Mesenchymal stem cell (in vitro differentiated cells and primary cell): ENCODE measurements at regions not wholly inside any gene's neighbourhood (a gene's known extent, or its start where the extent isn't known, plus 50 kb on each side); places are given as distances from the start of the nearest gene placed in this dataset.

Source experiments
- DNase-seq: peaks from one replicate; pipeline ENCODE4 v3.0.0-alpha.2; 2013
- H2AFZ ChIP-seq: one replicate; pipeline ENCODE4 v1.6.1; 2013; ENCODE audit warnings: low read depth, mild to moderate bottlenecking, control low read depth, inconsistent platforms, low read length, moderate library complexity
- H2AK5ac ChIP-seq: 2 replicates; pipeline ENCODE4 v1.6.1; 2013; ENCODE audit warnings: low read length, moderate library complexity, mild to moderate bottlenecking, inconsistent platforms; ENCODE audit not compliant: severe bottlenecking
- H2BK120ac ChIP-seq: one replicate; pipeline ENCODE4 v1.6.1; 2013; ENCODE audit warnings: low read depth, mild to moderate bottlenecking, inconsistent platforms, low read length, moderate library complexity
- H2BK12ac ChIP-seq, 2 experiments: one replicate each; pipeline ENCODE4 v1.6.1; 2013; ENCODE audit warnings: inconsistent platforms in 2 of 2, low read length in 2 of 2, mild to moderate bottlenecking in 2 of 2, moderate library complexity in 2 of 2, control low read depth in 1 of 2
- H2BK15ac ChIP-seq: one replicate; pipeline ENCODE4 v1.6.1; 2013; ENCODE audit warnings: mild to moderate bottlenecking, low read depth, inconsistent platforms; ENCODE audit not compliant: poor library complexity, severe bottlenecking
- H2BK5ac ChIP-seq: 2 replicates; pipeline ENCODE4 v1.6.1; 2013; ENCODE audit warnings: low read depth, mild to moderate bottlenecking, low read length, control low read depth, inconsistent platforms; ENCODE audit not compliant: poor library complexity, severe bottlenecking
- H3K14ac ChIP-seq, 2 experiments: one replicate each; pipeline ENCODE4 v1.6.1; 2013; ENCODE audit warnings: inconsistent platforms in 2 of 2, low read length in 2 of 2, control low read depth in 1 of 2, mild to moderate bottlenecking in 1 of 2, moderate library complexity in 1 of 2
- H3K18ac ChIP-seq, 2 experiments: one replicate each; pipeline ENCODE4 v1.6.1; 2013; ENCODE audit warnings: inconsistent platforms in 2 of 2, low read length in 2 of 2, control low read depth in 1 of 2, low read depth in 1 of 2, mild to moderate bottlenecking in 1 of 2
- H3K23ac ChIP-seq, 2 experiments: one replicate each; pipeline ENCODE4 v1.6.1; 2013; ENCODE audit warnings: inconsistent platforms in 2 of 2, low read length in 2 of 2, mild to moderate bottlenecking in 2 of 2, moderate library complexity in 2 of 2, control low read depth in 1 of 2
- H3K27ac ChIP-seq: 2 replicates; pipeline ENCODE4 v1.5.1; 2013; ENCODE audit warnings: mild to moderate bottlenecking, moderate library complexity, low read length, control low read depth, inconsistent platforms; ENCODE audit not compliant: poor library complexity, severe bottlenecking
- H3K27me3 ChIP-seq, 2 experiments: 2 replicates each; pipeline versions ENCODE4 v1.6.1 to v1.7.0; 2013; ENCODE audit warnings: low read length in 2 of 2, mild to moderate bottlenecking in 2 of 2, moderate library complexity in 2 of 2, control low read depth in 1 of 2, inconsistent platforms in 1 of 2; ENCODE audit not compliant: control insufficient read depth in 1 of 2, insufficient read depth in 1 of 2
- H3K36me3 ChIP-seq, 2 experiments: 2 replicates each; pipeline versions ENCODE4 v1.6.1 to v1.7.0; 2013; ENCODE audit warnings: low read length in 2 of 2, control low read depth in 1 of 2, inconsistent platforms in 1 of 2, low read depth in 1 of 2, mild to moderate bottlenecking in 1 of 2; ENCODE audit not compliant: insufficient read depth in 2 of 2, control insufficient read depth in 1 of 2
- H3K4ac ChIP-seq, 2 experiments: one replicate each; pipeline ENCODE4 v1.6.1; 2013; ENCODE audit warnings: inconsistent platforms in 2 of 2, low read length in 2 of 2, mild to moderate bottlenecking in 2 of 2, moderate library complexity in 2 of 2, control low read depth in 1 of 2, low read depth in 1 of 2
- H3K4me1 ChIP-seq: 2 replicates; pipeline ENCODE4 v1.6.1; 2013; ENCODE audit warnings: low read depth, low read length, control low read depth; ENCODE audit not compliant: control insufficient read depth, insufficient read depth
- H3K4me2 ChIP-seq: 2 replicates; pipeline ENCODE4 v1.6.1; 2013; ENCODE audit warnings: low read length, mild to moderate bottlenecking, inconsistent platforms; ENCODE audit not compliant: poor library complexity, severe bottlenecking
- H3K4me3 ChIP-seq, 2 experiments: 2 replicates each; pipeline versions ENCODE4 v1.5.1 to v1.7.0; 2013; ENCODE audit warnings: low read length in 2 of 2, mild to moderate bottlenecking in 2 of 2, control low read depth in 1 of 2, low read depth in 1 of 2; ENCODE audit not compliant: insufficient read depth in 1 of 2
- H3K79me1 ChIP-seq: replicated peaks from 2 replicates; pipeline ENCODE4 v1.6.1; 2013; ENCODE audit warnings: mild to moderate bottlenecking, control low read depth, low read length, inconsistent platforms; ENCODE audit not compliant: poor library complexity, severe bottlenecking
- H3K9ac ChIP-seq: 2 replicates; pipeline ENCODE4 v1.7.0; 2013; ENCODE audit warnings: mild to moderate bottlenecking, low read length, moderate library complexity
- H3K9me3 ChIP-seq: 2 replicates; pipeline ENCODE4 v1.7.0; 2013; ENCODE audit warnings: mild to moderate bottlenecking, low read length; ENCODE audit not compliant: control insufficient read depth
- H4K8ac ChIP-seq: one replicate; pipeline ENCODE4 v1.6.1; 2013; ENCODE audit warnings: inconsistent platforms, mild to moderate bottlenecking, low read length, moderate library complexity
- H4K91ac ChIP-seq: one replicate; pipeline ENCODE4 v1.6.1; 2013; ENCODE audit warnings: mild to moderate bottlenecking, low read length, inconsistent platforms
- WGBS: methylation state at CpG from one replicate; pipeline ENCODE4 v1.1.7; 2013; ENCODE audit warnings: mixed read lengths; 5-methylcytosine and 5-hydroxymethylcytosine counted together

- H3K27me3 ChIP-seq = peaks cover 29 to 58% of the 10 kb centered on the region in 2 experiments
- H3K23ac ChIP-seq = no peak overlapping the region
- DNase-seq = no peak
- H3K9ac ChIP-seq = no peak overlapping the region
- no peak overlapping the region for H2BK15ac ChIP-seq
- no peak overlapping the region for H2BK120ac ChIP-seq
- H3K14ac ChIP-seq = no peak overlapping the region
- no peak overlapping the region for H4K91ac ChIP-seq
- no peak overlapping the region for H2AFZ ChIP-seq
- no peak overlapping the region for H3K27ac ChIP-seq
- H3K79me1 ChIP-seq = no peaks in the 10 kb centered on the region
- no peak overlapping the region for H3K18ac ChIP-seq
- no peaks in the 10 kb centered on the region for H3K36me3 ChIP-seq
- H3K4me3 ChIP-seq = no peak overlapping the region
- no peak overlapping the region for H2AK5ac ChIP-seq
- H3K9me3 ChIP-seq = no peaks in the 10 kb centered on the region
- H3K4me1 ChIP-seq = no peaks in the 10 kb centered on the region
- no peak overlapping the region for H2BK5ac ChIP-seq
- no peak overlapping the region for H2BK12ac ChIP-seq
- H3K4me2 ChIP-seq = no peak overlapping the region
- 86% methylated on average over 4 of the region's 6 CpGs for WGBS
- no peak overlapping the region for H3K4ac ChIP-seq
- H4K8ac ChIP-seq = no peak overlapping the region
These were observed 78.7 kb upstream of the TINAGL1 start for GRCh38 chr1:31497601-31498000.

GRCh38 chr1:31498376-31499040 lies 77.8 kb upstream of the TINAGL1 start:
- H2BK12ac ChIP-seq = no peak overlapping the region

GRCh38 chr1:31501505-31501904 lies 74.8 kb upstream of the TINAGL1 start:
- H4K91ac ChIP-seq = no peak overlapping the region
- H3K4me3 ChIP-seq = no peak overlapping the region
- no peak overlapping the region for H3K4me2 ChIP-seq
- no peak overlapping the region for H3K14ac ChIP-seq
- no peaks in the 10 kb centered on the region for H3K9me3 ChIP-seq
- H3K9ac ChIP-seq = no peak overlapping the region
- H3K79me1 ChIP-seq = no peaks in the 10 kb centered on the region
- H2BK15ac ChIP-seq = no peak overlapping the region
- H2BK120ac ChIP-seq = no peak overlapping the region
- no peak overlapping the region for H3K27ac ChIP-seq
- WGBS = 75% methylated on average over 5 of the region's 5 CpGs
- no peaks in the 10 kb centered on the region for H3K36me3 ChIP-seq
- no peak overlapping the region for H2AK5ac ChIP-seq
- H4K8ac ChIP-seq = no peak overlapping the region
- peaks cover 4% of the 10 kb centered on the region for H3K4me1 ChIP-seq
- H3K27me3 ChIP-seq = peaks cover 49 to 83% of the 10 kb centered on the region in 2 experiments
- no peak overlapping the region for H2BK5ac ChIP-seq
- no peak overlapping the region for H3K23ac ChIP-seq
- H3K18ac ChIP-seq = no peak overlapping the region
- no peak for DNase-seq
- H2BK12ac ChIP-seq = no peak overlapping the region
- H2AFZ ChIP-seq = no peak overlapping the region
- no peak overlapping the region for H3K4ac ChIP-seq

More at GRCh38 chr1:31498376-31499040, 77.8 kb upstream of the TINAGL1 start:
- no peak overlapping the region for H2BK120ac ChIP-seq
- H2BK5ac ChIP-seq = no peak overlapping the region
- peaks cover 2% of the 10 kb centered on the region for H3K4me1 ChIP-seq
- no peak overlapping the region for H3K4me3 ChIP-seq
- peaks cover 38 to 60% of the 10 kb centered on the region in 2 experiments for H3K27me3 ChIP-seq
- no peak overlapping the region for H3K4ac ChIP-seq
- H3K18ac ChIP-seq = no peak overlapping the region
- H2AK5ac ChIP-seq = no peak overlapping the region
- 84% methylated on average over 10 of the region's 11 CpGs for WGBS
- H3K9me3 ChIP-seq = no peaks in the 10 kb centered on the region
- no peak overlapping the region for H2BK15ac ChIP-seq
- H3K23ac ChIP-seq = no peak overlapping the region
- no peak overlapping the region for H3K27ac ChIP-seq
- H4K8ac ChIP-seq = no peak overlapping the region
- H3K36me3 ChIP-seq = no peaks in the 10 kb centered on the region
- H4K91ac ChIP-seq = no peak overlapping the region
- H3K4me2 ChIP-seq = no peak overlapping the region
- H3K14ac ChIP-seq = no peak overlapping the region
- no peaks in the 10 kb centered on the region for H3K79me1 ChIP-seq
- H2AFZ ChIP-seq = no peak overlapping the region
- H3K9ac ChIP-seq = no peak overlapping the region
- DNase-seq = no peak

- Histone ChIP-seq H3K4me2 (no peak overlapping the region), H3K4me3 (no peak overlapping the region), H3K9ac (no peak overlapping the region), H3K23ac (no peak overlapping the region), H2BK120ac (no peak overlapping the region), H2BK15ac (no peak overlapping the region), H3K4me1 (peaks cover 4% of the 10 kb centered on the region), H3K27me3 (peaks cover 51 to 90% of the 10 kb centered on the region in 2 experiments), H4K91ac (no peak overlapping the region), H2AK5ac (no peak overlapping the region), H4K8ac (no peak overlapping the region), H2AFZ (no peak overlapping the region), H3K36me3 (no peaks in the 10 kb centered on the region), H3K4ac (no peak overlapping the region), H3K14ac (no peak overlapping the region), H3K27ac (no peak overlapping the region), H3K79me1 (no peaks in the 10 kb centered on the region), H2BK12ac (no peak overlapping the region), H2BK5ac (no peak overlapping the region), H3K9me3 (no peaks in the 10 kb centered on the region), H3K18ac (no peak overlapping the region)
- DNase-seq = no peak
- 81% methylated on average over 2 of the region's 2 CpGs for WGBS
These were observed 74.1 kb upstream of the TINAGL1 start for GRCh38 chr1:31502253-31502652.
